CD1c-positive myeloid dendritic cell (primary cell): ENCODE measurements at regions not wholly inside any gene's neighbourhood (a gene's known extent, or its start where the extent isn't known, plus 50 kb on each side); places are given as distances from the start of the nearest gene placed in this dataset.
"Not testable (repeated sequence)": the region's sequence is repeated elsewhere in the genome, so short reads cannot be mapped to it uniquely, and the experiment has no call there.

Experiments
- DNase-seq: peaks from one replicate; pipeline ENCODE4 v3.0.0-alpha.2; 2016; ENCODE audit errors: extremely low spot score

DNA sequence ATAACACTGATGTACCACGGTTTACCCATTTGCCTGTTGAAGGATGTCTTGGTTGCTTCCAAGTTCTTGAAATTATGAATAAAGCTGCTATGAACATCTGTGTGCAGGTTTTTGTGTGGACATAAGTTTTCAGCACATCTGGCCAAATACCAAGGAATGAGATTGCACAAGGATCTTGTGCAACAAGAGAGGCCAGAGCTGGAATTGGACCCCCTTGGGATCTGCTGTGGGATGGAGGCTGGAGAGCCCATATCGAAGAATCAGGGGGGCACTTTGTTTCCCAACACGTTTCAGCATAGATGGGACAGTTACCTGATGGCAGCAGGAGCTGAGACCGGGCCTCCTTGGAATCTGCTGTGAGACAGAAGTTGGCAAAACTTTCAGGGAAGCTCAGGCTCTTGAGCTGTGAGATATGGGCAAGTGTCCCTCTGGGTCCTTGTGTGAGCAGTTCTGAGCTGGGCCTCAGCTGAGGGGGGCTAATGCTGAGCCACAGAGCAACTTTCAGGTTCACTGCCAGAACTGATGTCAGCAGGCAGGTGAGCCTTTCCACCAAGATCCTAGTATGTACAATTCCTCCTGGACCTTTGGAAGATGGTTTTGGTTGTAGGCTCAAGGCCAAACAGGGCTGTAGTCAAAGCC, 115.2 kb upstream of the RAB18 start:
- DNase-seq, result no peak

DNA sequence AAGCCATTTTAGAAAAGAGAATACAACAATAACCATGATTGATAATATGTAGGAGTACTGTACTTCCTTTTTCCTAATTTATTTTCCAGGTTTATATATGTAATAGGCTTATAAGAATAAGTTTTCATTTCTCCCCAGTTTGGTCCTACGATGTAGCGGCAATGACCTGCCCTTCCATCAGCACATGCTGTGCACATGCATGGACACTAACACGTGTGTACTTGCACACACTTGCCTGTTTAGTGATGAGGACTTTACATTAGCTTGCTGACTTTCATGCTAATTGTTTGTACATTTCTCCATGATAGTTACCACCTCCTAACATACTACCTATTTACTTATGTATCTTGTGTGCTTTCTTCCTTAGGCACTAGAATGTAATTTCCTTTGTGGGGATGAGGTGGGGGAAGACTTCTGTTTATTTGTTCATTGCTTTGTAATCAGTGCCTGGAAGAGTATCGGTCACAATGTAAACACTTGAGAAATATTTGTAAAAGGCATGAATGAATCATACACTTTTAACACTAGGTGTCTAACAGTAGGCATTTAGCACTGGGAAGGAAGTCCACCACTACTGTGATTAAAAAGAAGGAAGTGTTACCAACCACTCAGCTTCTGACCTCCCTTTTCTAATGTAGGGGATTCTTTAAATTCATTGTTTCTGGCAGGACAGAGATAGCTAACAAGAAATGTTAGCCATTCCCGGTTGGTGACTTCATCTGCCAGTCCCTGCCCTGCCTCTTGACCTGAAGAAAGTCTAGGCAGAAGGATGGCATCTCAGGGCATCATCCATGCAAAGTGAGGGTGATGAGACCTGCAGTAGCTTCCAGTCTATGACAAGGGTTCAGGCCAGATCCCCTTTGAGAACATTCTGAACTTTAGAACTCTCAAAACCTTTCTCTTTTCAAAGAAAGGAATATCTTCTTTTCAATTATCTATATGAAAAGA, 120.2 kb upstream of the RAB18 start:
- DNase-seq, result no peak

- DNase-seq, result no peak
Measured at GRCh38 chr10:27382176-27382575, 121.9 kb upstream of the RAB18 start.

DNA sequence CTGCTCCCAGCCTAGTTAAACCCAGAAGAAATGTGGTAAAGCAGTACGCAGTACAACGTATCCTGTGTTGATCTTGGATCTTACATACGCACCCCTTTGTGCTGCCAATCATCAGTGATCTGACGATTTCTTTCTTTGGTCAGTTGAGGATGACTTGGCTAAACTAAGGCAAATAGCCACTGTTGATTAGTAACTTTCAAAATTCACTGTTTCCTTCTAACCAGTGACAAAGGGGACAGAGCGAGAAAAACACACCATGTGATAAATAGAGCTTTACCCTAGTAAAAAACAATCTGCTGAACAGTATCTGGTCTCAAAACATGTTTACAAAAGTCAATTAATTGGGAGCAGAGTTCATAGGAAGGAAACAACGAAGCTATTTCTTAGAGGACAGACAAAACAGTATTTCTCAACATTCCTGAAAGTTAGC, 123.2 kb upstream of the RAB18 start:
- DNase-seq, result no peak

- not testable (repeated sequence) for DNase-seq
Measured at GRCh38 chr10:27379041-27379440, 125.1 kb upstream of the RAB18 start.

DNA sequence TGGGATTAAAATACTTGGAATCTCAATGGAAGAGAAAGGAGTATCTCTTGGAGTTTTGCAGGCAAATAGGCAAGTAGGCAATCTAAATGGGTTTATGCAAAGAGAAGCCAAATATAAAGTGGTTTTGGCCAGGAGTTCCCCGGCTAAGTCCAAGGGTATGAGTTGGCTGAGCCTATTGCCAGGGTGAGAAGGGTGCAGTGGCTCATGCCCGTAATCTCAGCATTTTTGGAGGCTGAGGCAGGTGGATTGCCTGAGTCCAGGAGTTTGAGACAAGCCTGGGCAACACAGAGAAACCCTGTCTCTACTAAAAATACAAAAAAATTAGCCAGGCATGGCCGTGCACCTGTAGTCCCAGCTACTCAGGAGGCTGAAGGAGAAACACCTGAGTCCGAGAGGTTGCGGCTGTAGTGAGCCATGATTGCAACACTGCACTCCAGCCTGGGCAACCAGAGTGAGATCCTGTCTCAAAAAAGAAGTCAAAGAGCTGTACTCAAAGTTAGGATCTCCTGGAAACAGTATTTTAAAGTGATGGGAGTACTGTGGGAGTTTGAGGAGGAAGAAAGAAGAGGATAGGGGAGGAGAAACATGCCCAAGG, 130.4 kb upstream of the RAB18 start:
- no peak for DNase-seq

DNA sequence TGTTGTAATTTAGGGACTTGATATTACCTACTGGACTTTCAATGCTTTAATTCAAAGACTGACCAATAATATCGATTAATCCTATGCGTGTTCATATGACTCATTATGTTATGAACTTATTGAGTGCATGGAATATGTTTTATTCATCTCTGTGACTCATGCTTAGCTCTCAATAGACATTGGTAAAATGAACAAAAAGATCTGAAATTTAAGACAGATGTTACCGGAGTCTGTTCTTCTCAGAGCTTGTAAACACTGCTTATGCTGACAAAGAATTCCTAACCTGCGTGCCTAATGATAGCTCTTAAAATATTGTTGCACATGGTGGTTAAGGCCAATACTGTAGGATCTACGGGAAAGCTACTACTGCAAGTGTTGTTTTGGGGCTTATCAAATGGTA, 131.5 kb upstream of the ACBD5 start:
- no peak for DNase-seq

DNA sequence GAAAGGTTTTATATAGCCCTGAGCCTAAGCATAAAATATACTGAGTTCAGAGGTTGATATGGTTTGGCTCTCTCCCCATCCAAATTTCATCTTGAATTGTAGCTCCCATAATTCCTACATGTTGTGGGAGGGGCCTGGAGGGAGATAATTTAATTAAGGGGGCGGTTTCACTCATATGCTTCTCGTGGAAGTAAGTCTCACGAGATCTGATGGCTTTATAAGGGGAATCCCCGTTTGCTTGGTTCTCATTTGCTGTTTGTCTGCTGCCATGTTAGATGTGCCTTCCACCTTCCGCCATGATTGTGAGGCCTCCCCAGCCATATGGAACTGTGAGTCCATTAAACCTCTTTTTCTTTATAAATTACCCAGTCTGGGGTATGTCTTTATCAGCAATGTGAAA, 130.8 kb upstream of the ACBD5 start:
- DNase-seq, result not testable (repeated sequence)

- peak; percentile 21 for DNase-seq
Measured at GRCh38 chr10:27369880-27370279, 129.3 kb upstream of the ACBD5 start.

GRCh38 chr10:27368706-27369105, 128.1 kb upstream of the ACBD5 start:
- no peak for DNase-seq

GRCh38 chr10:27366769-27367168, 126.2 kb upstream of the ACBD5 start:
- no peak for DNase-seq

GRCh38 chr10:27364028-27364427, 123.4 kb upstream of the ACBD5 start:
- DNase-seq, result no peak

- peak; percentile 91 for DNase-seq
Measured at GRCh38 chr10:27360581-27361172, 120.1 kb upstream of the ACBD5 start.

- DNase-seq, result no peak
Measured at GRCh38 chr10:27359792-27360355, 119.3 kb upstream of the ACBD5 start.

GRCh38 chr10:27356738-27357137, 116.1 kb upstream of the ACBD5 start:
- DNase-seq, result no peak

DNA sequence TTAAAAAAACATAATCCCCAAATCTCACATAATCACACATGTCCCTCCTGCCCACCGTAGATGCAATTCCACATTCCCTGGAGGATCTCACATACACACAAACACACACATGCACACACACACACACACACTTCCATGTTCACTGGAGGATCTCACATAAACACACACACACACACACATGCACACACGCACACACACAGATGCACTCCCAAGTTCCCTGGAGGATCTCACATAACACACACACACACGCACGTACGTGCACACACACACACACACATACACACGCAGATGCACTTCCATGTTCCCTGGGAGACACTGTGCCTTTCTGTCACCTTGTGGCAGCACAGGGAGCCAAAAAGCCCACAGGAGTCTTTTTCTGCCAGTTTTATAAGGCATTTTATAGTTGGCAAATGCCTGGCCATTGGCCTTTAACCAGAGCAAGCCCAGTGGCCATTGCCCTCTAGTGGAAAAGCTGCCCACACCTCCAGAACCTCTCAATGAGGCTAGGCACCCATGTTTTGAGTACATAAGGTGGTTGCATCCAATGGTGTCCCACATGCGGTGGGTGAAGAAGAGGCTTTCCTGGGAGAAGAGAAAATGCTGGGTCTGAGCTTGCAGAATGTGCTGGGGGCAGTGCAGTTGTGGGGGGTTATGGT, 115.4 kb upstream of the ACBD5 start:
- no peak for DNase-seq

DNA sequence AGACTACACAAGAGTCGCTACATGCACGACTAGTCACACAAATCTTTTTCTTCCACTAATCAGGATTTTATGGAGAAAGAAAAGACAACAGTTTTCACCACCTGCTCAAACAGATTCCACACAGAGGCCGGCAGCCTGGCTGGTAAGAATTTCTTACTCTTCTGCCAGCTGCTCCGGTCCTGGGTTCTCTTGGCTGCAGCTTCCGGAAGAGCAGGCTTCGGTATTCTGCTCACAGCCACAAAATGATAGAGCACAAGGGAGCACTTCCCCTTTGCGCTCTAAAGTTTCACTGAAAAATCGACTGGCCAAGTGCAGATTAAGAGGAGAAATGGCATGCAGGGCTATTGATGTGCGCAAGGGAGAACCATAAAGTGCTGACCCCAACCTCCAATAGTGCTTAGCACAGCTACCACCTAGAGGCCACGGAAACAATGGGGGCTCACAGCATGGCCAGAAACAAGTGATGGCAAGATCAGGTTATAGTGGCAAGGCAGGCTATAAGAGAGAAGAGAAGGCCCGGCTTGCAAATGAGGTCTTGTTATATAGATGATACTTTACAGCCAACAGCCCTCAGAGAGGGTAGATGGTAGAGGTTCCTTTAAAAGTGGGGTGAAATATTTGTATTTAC, 114.2 kb upstream of the ACBD5 start:
- peak; percentile 10 for DNase-seq

GRCh38 chr10:27354100-27354499, 113.5 kb upstream of the ACBD5 start:
- not testable (repeated sequence) for DNase-seq

GRCh38 chr10:27349987-27350386, 109.4 kb upstream of the ACBD5 start:
- no peak for DNase-seq

DNA sequence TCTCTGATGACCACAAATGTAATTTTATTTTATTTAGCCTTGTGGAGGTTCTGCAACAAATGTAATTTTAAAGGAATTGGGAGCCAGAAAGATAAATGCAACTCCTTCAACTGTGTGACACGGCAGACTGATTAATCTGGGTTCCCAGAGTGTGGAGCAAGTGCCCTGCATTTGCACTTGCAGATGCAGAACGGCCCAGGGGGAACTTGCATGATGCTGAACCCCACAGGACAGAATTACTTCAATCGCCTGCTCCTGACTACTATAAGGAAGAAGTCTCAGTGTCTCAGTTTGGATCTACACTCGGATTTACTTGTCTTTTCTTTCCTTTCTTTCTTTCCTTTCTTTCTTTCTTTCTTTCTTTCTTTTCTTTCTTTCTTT, 107.2 kb upstream of the ACBD5 start:
- not testable (repeated sequence) for DNase-seq

DNA sequence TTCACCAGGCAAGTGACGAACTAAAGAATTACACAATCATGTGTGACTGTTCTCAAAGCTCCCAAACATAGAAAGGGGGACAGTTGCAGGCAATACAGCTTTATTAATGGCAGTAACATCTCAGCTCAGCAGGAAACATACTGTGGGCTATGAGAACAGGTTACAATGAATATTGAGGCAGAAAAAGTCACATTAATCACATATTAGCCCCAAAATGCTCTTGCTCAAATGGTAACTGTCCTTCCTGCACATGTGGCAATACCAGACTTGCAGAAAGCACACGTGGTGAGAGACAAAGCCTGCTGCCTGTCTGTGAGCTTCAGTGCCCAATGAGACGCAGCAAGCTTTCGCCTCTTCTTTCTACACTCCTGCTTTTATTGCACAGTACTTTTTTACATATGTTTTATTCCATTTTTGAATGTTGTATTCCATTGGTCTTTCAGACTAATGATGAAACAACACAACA, 104.9 kb upstream of the ACBD5 start:
- no peak for DNase-seq
